Mesenchymal stem cell (in vitro differentiated cells and primary cell): ENCODE measurements at regions not wholly inside any gene's neighbourhood (a gene's known extent, or its start where the extent isn't known, plus 50 kb on each side); places are given as distances from the start of the nearest gene placed in this dataset.

ENCODE experiments used
- DNase-seq: peaks from one replicate; pipeline ENCODE4 v3.0.0-alpha.2; 2013
- H2AFZ ChIP-seq: one replicate; pipeline ENCODE4 v1.6.1; 2013; ENCODE audit warnings: low read depth, mild to moderate bottlenecking, control low read depth, inconsistent platforms, low read length, moderate library complexity
- H2AK5ac ChIP-seq: 2 replicates; pipeline ENCODE4 v1.6.1; 2013; ENCODE audit warnings: low read length, moderate library complexity, mild to moderate bottlenecking, inconsistent platforms; ENCODE audit not compliant: severe bottlenecking
- H2BK120ac ChIP-seq: one replicate; pipeline ENCODE4 v1.6.1; 2013; ENCODE audit warnings: low read depth, mild to moderate bottlenecking, inconsistent platforms, low read length, moderate library complexity
- H2BK12ac ChIP-seq, 2 experiments: one replicate each; pipeline ENCODE4 v1.6.1; 2013; ENCODE audit warnings: inconsistent platforms in 2 of 2, low read length in 2 of 2, mild to moderate bottlenecking in 2 of 2, moderate library complexity in 2 of 2, control low read depth in 1 of 2
- H2BK15ac ChIP-seq: one replicate; pipeline ENCODE4 v1.6.1; 2013; ENCODE audit warnings: mild to moderate bottlenecking, low read depth, inconsistent platforms; ENCODE audit not compliant: poor library complexity, severe bottlenecking
- H2BK5ac ChIP-seq: 2 replicates; pipeline ENCODE4 v1.6.1; 2013; ENCODE audit warnings: low read depth, mild to moderate bottlenecking, low read length, control low read depth, inconsistent platforms; ENCODE audit not compliant: poor library complexity, severe bottlenecking
- H3K14ac ChIP-seq, 2 experiments: one replicate each; pipeline ENCODE4 v1.6.1; 2013; ENCODE audit warnings: inconsistent platforms in 2 of 2, low read length in 2 of 2, control low read depth in 1 of 2, mild to moderate bottlenecking in 1 of 2, moderate library complexity in 1 of 2
- H3K18ac ChIP-seq, 2 experiments: one replicate each; pipeline ENCODE4 v1.6.1; 2013; ENCODE audit warnings: inconsistent platforms in 2 of 2, low read length in 2 of 2, control low read depth in 1 of 2, low read depth in 1 of 2, mild to moderate bottlenecking in 1 of 2
- H3K23ac ChIP-seq, 2 experiments: one replicate each; pipeline ENCODE4 v1.6.1; 2013; ENCODE audit warnings: inconsistent platforms in 2 of 2, low read length in 2 of 2, mild to moderate bottlenecking in 2 of 2, moderate library complexity in 2 of 2, control low read depth in 1 of 2
- H3K27ac ChIP-seq: 2 replicates; pipeline ENCODE4 v1.5.1; 2013; ENCODE audit warnings: mild to moderate bottlenecking, moderate library complexity, low read length, control low read depth, inconsistent platforms; ENCODE audit not compliant: poor library complexity, severe bottlenecking
- H3K27me3 ChIP-seq, 2 experiments: 2 replicates each; pipeline versions ENCODE4 v1.6.1 to v1.7.0; 2013; ENCODE audit warnings: low read length in 2 of 2, mild to moderate bottlenecking in 2 of 2, moderate library complexity in 2 of 2, control low read depth in 1 of 2, inconsistent platforms in 1 of 2; ENCODE audit not compliant: control insufficient read depth in 1 of 2, insufficient read depth in 1 of 2
- H3K36me3 ChIP-seq, 2 experiments: 2 replicates each; pipeline versions ENCODE4 v1.6.1 to v1.7.0; 2013; ENCODE audit warnings: low read length in 2 of 2, control low read depth in 1 of 2, inconsistent platforms in 1 of 2, low read depth in 1 of 2, mild to moderate bottlenecking in 1 of 2; ENCODE audit not compliant: insufficient read depth in 2 of 2, control insufficient read depth in 1 of 2
- H3K4ac ChIP-seq, 2 experiments: one replicate each; pipeline ENCODE4 v1.6.1; 2013; ENCODE audit warnings: inconsistent platforms in 2 of 2, low read length in 2 of 2, mild to moderate bottlenecking in 2 of 2, moderate library complexity in 2 of 2, control low read depth in 1 of 2, low read depth in 1 of 2
- H3K4me1 ChIP-seq: 2 replicates; pipeline ENCODE4 v1.6.1; 2013; ENCODE audit warnings: low read depth, low read length, control low read depth; ENCODE audit not compliant: control insufficient read depth, insufficient read depth
- H3K4me2 ChIP-seq: 2 replicates; pipeline ENCODE4 v1.6.1; 2013; ENCODE audit warnings: low read length, mild to moderate bottlenecking, inconsistent platforms; ENCODE audit not compliant: poor library complexity, severe bottlenecking
- H3K4me3 ChIP-seq, 2 experiments: 2 replicates each; pipeline versions ENCODE4 v1.5.1 to v1.7.0; 2013; ENCODE audit warnings: low read length in 2 of 2, mild to moderate bottlenecking in 2 of 2, control low read depth in 1 of 2, low read depth in 1 of 2; ENCODE audit not compliant: insufficient read depth in 1 of 2
- H3K79me1 ChIP-seq: replicated peaks from 2 replicates; pipeline ENCODE4 v1.6.1; 2013; ENCODE audit warnings: mild to moderate bottlenecking, control low read depth, low read length, inconsistent platforms; ENCODE audit not compliant: poor library complexity, severe bottlenecking
- H3K9ac ChIP-seq: 2 replicates; pipeline ENCODE4 v1.7.0; 2013; ENCODE audit warnings: mild to moderate bottlenecking, low read length, moderate library complexity
- H3K9me3 ChIP-seq: 2 replicates; pipeline ENCODE4 v1.7.0; 2013; ENCODE audit warnings: mild to moderate bottlenecking, low read length; ENCODE audit not compliant: control insufficient read depth
- H4K8ac ChIP-seq: one replicate; pipeline ENCODE4 v1.6.1; 2013; ENCODE audit warnings: inconsistent platforms, mild to moderate bottlenecking, low read length, moderate library complexity
- H4K91ac ChIP-seq: one replicate; pipeline ENCODE4 v1.6.1; 2013; ENCODE audit warnings: mild to moderate bottlenecking, low read length, inconsistent platforms
- WGBS: methylation state at CpG from one replicate; pipeline ENCODE4 v1.1.7; 2013; ENCODE audit warnings: mixed read lengths; 5-methylcytosine and 5-hydroxymethylcytosine counted together

DNA sequence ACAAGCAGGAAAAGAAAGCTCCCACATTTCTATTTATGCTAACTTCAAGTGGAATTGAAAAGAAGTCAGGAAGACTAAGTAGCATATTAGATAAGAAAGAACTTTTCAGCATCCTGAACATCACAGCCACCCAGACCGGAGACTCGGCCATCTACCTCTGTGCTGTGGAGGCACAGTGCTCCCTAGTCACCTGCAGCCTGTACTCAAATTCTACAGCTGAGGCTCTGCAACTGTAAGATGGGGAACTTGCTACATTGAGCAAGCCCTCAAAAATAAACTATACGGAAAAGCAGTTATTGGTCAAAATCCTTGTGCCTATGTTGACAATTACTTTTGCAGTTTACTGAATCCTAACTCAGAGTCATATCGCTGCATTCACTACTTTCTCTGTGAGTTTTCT, 361.9 kb downstream of the DAD1 start:
- no peak overlapping the region for H2BK120ac ChIP-seq
- H3K4me1 ChIP-seq: peaks cover 2% of the 10 kb centered on the region
- H2BK15ac ChIP-seq: no peak overlapping the region
- no peaks in the 10 kb centered on the region for H3K79me1 ChIP-seq
- H2AK5ac ChIP-seq: peak overlapping the region; percentile 9
- H3K9me3 ChIP-seq: no peaks in the 10 kb centered on the region
- no peak overlapping the region for H4K8ac ChIP-seq
- H3K27me3 ChIP-seq: peaks cover 0 to 25% of the 10 kb centered on the region in 2 experiments
- DNase-seq: no peak
- WGBS: 94% methylated on average over 2 of the region's 4 CpGs
- no peak overlapping the region for H3K27ac ChIP-seq
- no peak overlapping the region for H2BK5ac ChIP-seq
- H3K9ac ChIP-seq: no peak overlapping the region
- H3K14ac ChIP-seq: no peak overlapping the region
- no peak overlapping the region for H3K18ac ChIP-seq
- no peak overlapping the region for H2BK12ac ChIP-seq
- no peak overlapping the region for H3K4me2 ChIP-seq
- H3K4me3 ChIP-seq: no peak overlapping the region
- H3K36me3 ChIP-seq: no peaks in the 10 kb centered on the region
- no peak overlapping the region for H4K91ac ChIP-seq
- H3K23ac ChIP-seq: no peak overlapping the region
- H2AFZ ChIP-seq: no peak overlapping the region
- no peak overlapping the region for H3K4ac ChIP-seq

DNA sequence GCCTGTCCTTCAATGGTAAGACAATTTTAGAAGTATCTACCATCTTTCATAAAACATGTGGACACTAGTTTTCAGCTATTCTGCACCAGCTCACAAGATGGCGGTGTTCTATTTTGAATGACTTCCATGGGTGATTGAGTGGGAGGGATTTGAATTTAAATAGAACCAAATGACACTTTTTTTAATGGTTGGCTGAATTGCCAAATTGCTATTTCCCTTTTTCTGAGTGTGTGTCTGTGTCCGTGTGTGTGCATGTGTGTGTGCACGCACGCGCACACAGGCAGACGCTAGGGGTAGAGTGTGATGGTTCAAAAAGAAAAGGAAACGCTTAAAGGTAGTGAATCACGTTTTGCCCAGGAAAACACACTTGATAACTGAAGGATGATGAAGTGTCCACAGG, 362.6 kb downstream of the DAD1 start:
- Histone ChIP-seq H3K4ac (no peak overlapping the region), H3K79me1 (no peaks in the 10 kb centered on the region), H3K9me3 (no peaks in the 10 kb centered on the region), H3K4me2 (no peak overlapping the region), H3K27me3 (peaks cover 0 to 27% of the 10 kb centered on the region in 2 experiments), H4K91ac (no peak overlapping the region), H3K23ac (no peak overlapping the region), H3K27ac (peak overlapping the region; percentile 87), H2BK12ac (no peak overlapping the region), H2BK120ac (no peak overlapping the region), H3K18ac (no peak overlapping the region), H3K4me3 (no peak overlapping the region), H3K9ac (no peak overlapping the region), H2AFZ (no peak overlapping the region), H2BK5ac (no peak overlapping the region), H3K4me1 (peaks cover 2% of the 10 kb centered on the region), H4K8ac (no peak overlapping the region), H3K14ac (no peak overlapping the region), H3K36me3 (no peaks in the 10 kb centered on the region), H2BK15ac (no peak overlapping the region), H2AK5ac (peak overlapping the region; percentile 97)
- peak; percentile 24 for DNase-seq
- 79% methylated on average over 8 of the region's 8 CpGs for WGBS

DNA sequence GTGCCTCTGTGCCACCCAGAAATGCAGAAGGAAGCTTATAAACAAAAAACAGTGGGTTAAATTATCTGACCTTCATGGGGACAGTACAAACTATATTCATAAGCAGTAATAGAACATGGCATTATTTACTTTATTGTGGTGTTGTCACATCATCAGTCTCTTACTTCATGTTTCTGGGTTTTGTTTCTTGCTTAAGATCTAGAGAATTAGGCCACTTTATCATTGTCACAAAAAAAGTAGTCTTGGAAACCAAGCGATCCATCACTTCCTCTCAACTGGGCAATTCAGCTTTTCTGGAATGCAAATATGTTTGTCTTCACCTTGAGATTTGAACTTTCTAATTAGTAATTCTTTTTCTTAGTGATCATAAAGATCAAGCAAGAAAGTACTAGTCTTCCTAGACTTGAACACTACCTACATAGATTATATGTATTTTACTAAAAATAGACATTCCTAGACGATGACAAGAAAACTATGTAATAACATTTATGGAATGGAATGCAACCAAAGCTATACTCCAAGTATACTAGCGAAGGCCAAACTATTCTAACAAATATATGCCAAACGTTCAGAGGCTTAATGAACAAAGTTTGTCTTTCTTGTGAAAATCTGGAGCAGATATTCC, 363.4 kb downstream of the DAD1 start:
- H3K9ac ChIP-seq: no peak overlapping the region
- H4K91ac ChIP-seq: no peak overlapping the region
- no peaks in the 10 kb centered on the region for H3K79me1 ChIP-seq
- H2BK15ac ChIP-seq: no peak overlapping the region
- peaks cover 2% of the 10 kb centered on the region for H3K4me1 ChIP-seq
- no peak overlapping the region for H2BK120ac ChIP-seq
- H3K23ac ChIP-seq: no peak overlapping the region
- H3K36me3 ChIP-seq: no peaks in the 10 kb centered on the region
- peak overlapping the region; percentile 87 for H3K27ac ChIP-seq
- H3K18ac ChIP-seq: peak overlapping the region in 1 of 2 experiments; percentile 77
- peaks cover 0 to 34% of the 10 kb centered on the region in 2 experiments for H3K27me3 ChIP-seq
- DNase-seq: peak; percentile 41
- no peak overlapping the region for H2AK5ac ChIP-seq
- no peak overlapping the region for H4K8ac ChIP-seq
- 0% methylated on average over 1 of the region's 4 CpGs for WGBS
- no peak overlapping the region for H2AFZ ChIP-seq
- no peak overlapping the region for H2BK5ac ChIP-seq
- H3K14ac ChIP-seq: no peak overlapping the region
- no peak overlapping the region for H3K4me2 ChIP-seq
- no peaks in the 10 kb centered on the region for H3K9me3 ChIP-seq
- H3K4me3 ChIP-seq: no peak overlapping the region
- H3K4ac ChIP-seq: no peak overlapping the region
- H2BK12ac ChIP-seq: no peak overlapping the region

DNA sequence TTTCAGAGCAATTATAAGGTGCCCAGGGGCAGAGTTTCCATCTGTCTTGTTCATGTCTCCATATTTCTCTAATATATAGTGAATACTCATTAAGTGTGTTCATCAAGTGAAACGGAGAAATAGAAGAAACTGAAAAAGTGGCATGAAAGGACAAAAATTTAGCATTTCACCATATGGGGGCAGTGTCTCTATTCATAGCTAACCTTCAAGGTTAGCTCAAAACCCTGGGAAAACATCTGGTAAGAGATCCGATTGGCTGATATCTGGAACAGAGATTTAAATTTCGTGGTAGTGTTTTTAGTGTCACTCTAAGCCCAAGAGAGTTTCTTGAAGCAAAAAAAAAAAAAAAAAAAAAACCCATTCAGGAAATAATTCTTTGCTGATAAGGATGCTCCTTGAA, 367.5 kb downstream of the DAD1 start:
- Histone ChIP-seq H2BK12ac (no peak overlapping the region), H4K91ac (no peak overlapping the region)
- 100% methylated on average over 1 of the region's 3 CpGs for WGBS

More for the DNA sequence above, 367.5 kb downstream of the DAD1 start:
- Histone ChIP-seq H4K8ac (no peak overlapping the region), H3K18ac (no peak overlapping the region), H3K23ac (no peak overlapping the region), H3K14ac (no peak overlapping the region), H2BK15ac (no peak overlapping the region), H3K27ac (no peak overlapping the region), H3K27me3 (peaks cover 0 to 33% of the 10 kb centered on the region in 2 experiments), H3K4me2 (no peak overlapping the region), H3K36me3 (no peaks in the 10 kb centered on the region), H2BK120ac (no peak overlapping the region), H3K79me1 (no peaks in the 10 kb centered on the region), H2AFZ (no peak overlapping the region), H3K9ac (no peak overlapping the region), H3K4ac (no peak overlapping the region), H2BK5ac (no peak overlapping the region), H3K4me3 (no peak overlapping the region), H2AK5ac (no peak overlapping the region), H3K4me1 (peaks cover 1% of the 10 kb centered on the region), H3K9me3 (no peaks in the 10 kb centered on the region)
- DNase-seq: peak; percentile 19
